OCI-LY1 (cell line): ENCODE measurements at regions not wholly inside any gene's neighbourhood (a gene's known extent, or its start where the extent isn't known, plus 50 kb on each side); places are given as distances from the start of the nearest gene placed in this dataset.

ENCODE experiments used
- H2AFZ ChIP-seq: fragments of 200-600 bp; sonication (generic), shearing (Covaris generic); 2 replicates; pipeline ENCODE4 v1.6.0; 2014; ENCODE audit warnings: antibody characterized with exemption, mild to moderate bottlenecking, low read length
- H3F3A ChIP-seq: fragments of 200-600 bp; sonication (generic), shearing (Covaris generic); 2 replicates; pipeline ENCODE4 v1.6.0; 2014; ENCODE audit warnings: mild to moderate bottlenecking, antibody characterized with exemption, low read length, moderate library complexity; ENCODE audit not compliant: insufficient read depth
- H3K27ac ChIP-seq: fragments of 200-600 bp; sonication (generic); 2 replicates; pipeline ENCODE4 v1.5.1; 2014; ENCODE audit warnings: low read length, mixed run types, mild to moderate bottlenecking, low read depth; ENCODE audit not compliant: poor library complexity, severe bottlenecking
- H3K27me3 ChIP-seq: fragments of 200-600 bp; sonication (generic); 2 replicates; pipeline ENCODE4 v1.6.0; 2014; ENCODE audit warnings: antibody characterized with exemption, mild to moderate bottlenecking, low read length, moderate library complexity; ENCODE audit not compliant: insufficient read depth
- H3K36me3 ChIP-seq: fragments of 200-600 bp; sonication (generic); 2 replicates; pipeline ENCODE4 v1.6.1; 2014; ENCODE audit warnings: mild to moderate bottlenecking, antibody characterized with exemption, low read length, moderate library complexity, mixed read lengths; ENCODE audit not compliant: insufficient read depth
- H3K4me1 ChIP-seq: fragments of 200-600 bp; sonication (generic); 2 replicates; pipeline ENCODE4 v1.5.1; 2014; ENCODE audit warnings: mild to moderate bottlenecking, low read length, moderate library complexity; ENCODE audit not compliant: insufficient read depth, severe bottlenecking
- H3K4me2 ChIP-seq: fragments of 200-600 bp; sonication (generic), shearing (Covaris generic); 2 replicates; pipeline ENCODE4 v1.6.1; 2014; ENCODE audit warnings: low read length
- H3K4me3 ChIP-seq: fragments of 200-600 bp; sonication (generic); 2 replicates; pipeline ENCODE4 v1.5.1; 2014; ENCODE audit warnings: low read length, low read depth, mild to moderate bottlenecking, mixed read lengths; ENCODE audit not compliant: poor library complexity, severe bottlenecking
- H3K79me2 ChIP-seq: fragments of 200-600 bp; shearing (Covaris generic); 2 replicates; pipeline ENCODE4 v1.6.1; 2016; ENCODE audit warnings: mixed run types, low read length, mixed read lengths; ENCODE audit not compliant: insufficient read depth
- H3K9ac ChIP-seq: fragments of 200-600 bp; sonication (generic), shearing (Covaris generic); 2 replicates; pipeline ENCODE4 v1.6.1; 2014; ENCODE audit warnings: mild to moderate bottlenecking, low read length, mixed read lengths
- H3K9me2 ChIP-seq: fragments of 200-600 bp; sonication (generic), shearing (Covaris generic); 2 replicates; pipeline ENCODE4 v1.6.1; 2014; ENCODE audit warnings: low read depth, mild to moderate bottlenecking, low read length, mixed read lengths
- H3K9me3 ChIP-seq: fragments of 200-600 bp; shearing (Covaris generic); 2 replicates; pipeline ENCODE4 v1.6.1; 2014; ENCODE audit warnings: low read length, mixed read lengths
- H4K20me1 ChIP-seq: fragments of 200-600 bp; sonication (generic), shearing (Covaris generic); 2 replicates; pipeline ENCODE4 v1.6.0; 2016; ENCODE audit warnings: mild to moderate bottlenecking, low read length; ENCODE audit not compliant: insufficient read depth
- EZH2 ChIP-seq: fragments of 200-600 bp; sonication (generic), shearing (Covaris generic); IDR thresholded peaks from 2 replicates; pipeline ENCODE4 v1.8.0; 2017; ENCODE audit warnings: borderline replicate concordance, mixed run types, mild to moderate bottlenecking, antibody characterized with exemption, low read length, moderate library complexity, mixed read lengths
- TF ChIP-seq, protein P1 (sequence below): fragments of 200-600 bp; sonication (generic), shearing (Covaris generic); IDR thresholded peaks from 2 replicates; pipeline ENCODE4 v1.5.1; 2017; ENCODE audit warnings: mild to moderate bottlenecking, antibody characterized with exemption, low read length, moderate library complexity, mixed read lengths

DNA sequence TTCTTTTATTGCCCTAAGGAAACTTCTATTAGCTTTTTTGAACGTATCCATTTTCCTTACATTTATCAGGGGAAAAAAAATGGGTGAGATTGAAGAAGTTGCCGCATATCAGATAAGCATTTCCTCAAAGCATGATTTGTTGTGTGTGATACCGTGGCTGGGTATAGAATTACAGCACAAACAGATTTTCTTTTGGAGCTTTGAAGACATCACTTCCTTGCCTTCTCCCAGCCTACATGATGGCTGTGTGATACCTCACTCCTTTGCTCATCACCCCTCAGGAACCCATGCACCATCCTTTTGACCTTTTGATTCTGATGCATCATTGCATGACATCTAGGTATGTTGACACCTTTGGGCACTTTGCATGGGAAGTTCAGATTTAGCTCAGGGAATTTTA, 1155.3 kb downstream of the BRD1 start:
- Histone ChIP-seq H3K9me2 (no peaks in the 10 kb centered on the region), H3K4me1 (no peaks in the 10 kb centered on the region), H3K9ac (no peak overlapping the region), H2AFZ (no peak overlapping the region), H3K36me3 (no peaks in the 10 kb centered on the region), H3K27me3 (no peaks in the 10 kb centered on the region), H4K20me1 (no peaks in the 10 kb centered on the region), H3K4me2 (no peak overlapping the region), H3K27ac (no peak overlapping the region), H3K4me3 (no peak overlapping the region), H3K79me2 (no peaks in the 10 kb centered on the region), H3K9me3 (peaks cover 7% of the 10 kb centered on the region; the same call in 1 of the 2 replicates), H3F3A (no peaks in the 10 kb centered on the region)
- TF ChIP-seq, protein P1, sequence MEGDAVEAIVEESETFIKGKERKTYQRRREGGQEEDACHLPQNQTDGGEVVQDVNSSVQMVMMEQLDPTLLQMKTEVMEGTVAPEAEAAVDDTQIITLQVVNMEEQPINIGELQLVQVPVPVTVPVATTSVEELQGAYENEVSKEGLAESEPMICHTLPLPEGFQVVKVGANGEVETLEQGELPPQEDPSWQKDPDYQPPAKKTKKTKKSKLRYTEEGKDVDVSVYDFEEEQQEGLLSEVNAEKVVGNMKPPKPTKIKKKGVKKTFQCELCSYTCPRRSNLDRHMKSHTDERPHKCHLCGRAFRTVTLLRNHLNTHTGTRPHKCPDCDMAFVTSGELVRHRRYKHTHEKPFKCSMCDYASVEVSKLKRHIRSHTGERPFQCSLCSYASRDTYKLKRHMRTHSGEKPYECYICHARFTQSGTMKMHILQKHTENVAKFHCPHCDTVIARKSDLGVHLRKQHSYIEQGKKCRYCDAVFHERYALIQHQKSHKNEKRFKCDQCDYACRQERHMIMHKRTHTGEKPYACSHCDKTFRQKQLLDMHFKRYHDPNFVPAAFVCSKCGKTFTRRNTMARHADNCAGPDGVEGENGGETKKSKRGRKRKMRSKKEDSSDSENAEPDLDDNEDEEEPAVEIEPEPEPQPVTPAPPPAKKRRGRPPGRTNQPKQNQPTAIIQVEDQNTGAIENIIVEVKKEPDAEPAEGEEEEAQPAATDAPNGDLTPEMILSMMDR = no peak
- no peak for TF ChIP-seq EZH2

- Histone ChIP-seq H3F3A (no peaks in the 10 kb centered on the region), H3K4me2 (no peak overlapping the region), H3K4me3 (no peak overlapping the region), H3K9ac (no peak overlapping the region), H3K27ac (no peak overlapping the region), H3K79me2 (no peaks in the 10 kb centered on the region), H2AFZ (no peak overlapping the region), H3K4me1 (no peaks in the 10 kb centered on the region), H3K9me3 (peaks cover 7% of the 10 kb centered on the region; the same call in 1 of the 2 replicates), H3K36me3 (no peaks in the 10 kb centered on the region), H3K9me2 (no peaks in the 10 kb centered on the region), H3K27me3 (no peaks in the 10 kb centered on the region), H4K20me1 (no peaks in the 10 kb centered on the region)
- TF ChIP-seq, protein P1 = no peak
- no peak for TF ChIP-seq EZH2
These were observed 1156.9 kb downstream of the BRD1 start for GRCh38 chr22:48670731-48671130.

DNA sequence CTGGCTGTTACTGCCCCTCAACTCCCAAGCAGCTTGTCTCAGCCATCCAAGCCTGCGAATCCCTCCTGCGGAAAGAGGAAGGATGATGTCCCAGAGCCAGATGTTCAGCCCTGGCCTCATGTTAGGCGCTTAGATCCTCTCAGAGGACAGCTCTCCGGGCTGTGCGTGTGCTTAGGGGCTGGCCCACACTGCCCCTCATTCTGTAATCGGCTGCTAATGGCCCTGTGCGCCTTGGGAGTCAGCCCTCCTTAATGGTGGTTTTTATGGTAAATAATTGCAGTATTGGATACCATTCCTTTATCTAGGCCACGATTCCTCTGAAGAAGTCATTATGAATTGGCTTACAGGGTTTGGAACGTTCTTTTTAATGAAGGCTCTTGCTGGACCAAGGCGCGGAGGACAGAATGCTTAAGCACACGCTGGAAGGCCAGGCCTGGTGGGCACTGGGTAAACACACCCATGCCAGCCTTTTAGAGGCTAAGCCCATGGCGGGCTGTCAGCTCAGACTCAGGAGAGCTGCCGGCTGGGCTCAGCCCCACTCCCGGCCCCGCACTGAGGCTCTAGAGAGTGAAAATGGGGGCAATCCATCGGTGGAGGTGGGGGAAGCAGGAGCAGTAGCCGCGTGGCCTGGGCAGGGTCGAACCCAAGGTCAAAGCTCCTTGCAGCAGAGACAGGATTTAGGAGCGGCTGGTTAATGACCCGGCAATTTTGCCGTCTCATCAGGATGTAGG, 1157.5 kb downstream of the BRD1 start:
- no peaks in the 10 kb centered on the region for H3K36me3 ChIP-seq
- H3K27me3 ChIP-seq = no peaks in the 10 kb centered on the region
- no peak for TF ChIP-seq EZH2
- TF ChIP-seq, protein P1 = no peak
- no peak overlapping the region for H2AFZ ChIP-seq
- no peak overlapping the region for H3K4me3 ChIP-seq
- no peaks in the 10 kb centered on the region for H3K9me2 ChIP-seq
- H3K9me3 ChIP-seq = peaks cover 7% of the 10 kb centered on the region; the same call in 1 of the 2 replicates
- no peak overlapping the region for H3K27ac ChIP-seq
- H3K4me2 ChIP-seq = no peak overlapping the region
- no peaks in the 10 kb centered on the region for H3K79me2 ChIP-seq
- H3K4me1 ChIP-seq = no peaks in the 10 kb centered on the region
- H3F3A ChIP-seq = no peaks in the 10 kb centered on the region
- no peaks in the 10 kb centered on the region for H4K20me1 ChIP-seq
- H3K9ac ChIP-seq = no peak overlapping the region
